MM.1S (cell line): ENCODE measurements at regions not wholly inside any gene's neighbourhood (a gene's known extent, or its start where the extent isn't known, plus 50 kb on each side); places are given as distances from the start of the nearest gene placed in this dataset.

Source experiments
- EZH2 ChIP-seq: fragments of 300-600 bp; sonication (generic); optimal IDR thresholded peaks from 2 replicates; pipeline ENCODE3; 2017; ENCODE audit warnings: low read depth, mild to moderate bottlenecking, antibody characterized with exemption, low read length, mixed read lengths
- EZH2phosphoT487 ChIP-seq: fragments of 300-600 bp; sonication (generic); IDR thresholded peaks from 2 replicates; pipeline ENCODE4 v1.6.1; 2018; ENCODE audit warnings: antibody characterized with exemption, low read length
- TF ChIP-seq, protein P1 (sequence below): fragments of 300-600 bp; sonication (generic); IDR thresholded peaks from 2 replicates; pipeline ENCODE4 v1.5.1; 2016; ENCODE audit warnings: antibody characterized with exemption, low read length, mixed read lengths

- TF ChIP-seq, protein P1, sequence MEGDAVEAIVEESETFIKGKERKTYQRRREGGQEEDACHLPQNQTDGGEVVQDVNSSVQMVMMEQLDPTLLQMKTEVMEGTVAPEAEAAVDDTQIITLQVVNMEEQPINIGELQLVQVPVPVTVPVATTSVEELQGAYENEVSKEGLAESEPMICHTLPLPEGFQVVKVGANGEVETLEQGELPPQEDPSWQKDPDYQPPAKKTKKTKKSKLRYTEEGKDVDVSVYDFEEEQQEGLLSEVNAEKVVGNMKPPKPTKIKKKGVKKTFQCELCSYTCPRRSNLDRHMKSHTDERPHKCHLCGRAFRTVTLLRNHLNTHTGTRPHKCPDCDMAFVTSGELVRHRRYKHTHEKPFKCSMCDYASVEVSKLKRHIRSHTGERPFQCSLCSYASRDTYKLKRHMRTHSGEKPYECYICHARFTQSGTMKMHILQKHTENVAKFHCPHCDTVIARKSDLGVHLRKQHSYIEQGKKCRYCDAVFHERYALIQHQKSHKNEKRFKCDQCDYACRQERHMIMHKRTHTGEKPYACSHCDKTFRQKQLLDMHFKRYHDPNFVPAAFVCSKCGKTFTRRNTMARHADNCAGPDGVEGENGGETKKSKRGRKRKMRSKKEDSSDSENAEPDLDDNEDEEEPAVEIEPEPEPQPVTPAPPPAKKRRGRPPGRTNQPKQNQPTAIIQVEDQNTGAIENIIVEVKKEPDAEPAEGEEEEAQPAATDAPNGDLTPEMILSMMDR = no peak
- TF ChIP-seq EZH2 = no peak
- no peak for TF ChIP-seq EZH2phosphoT487
Observed at GRCh38 chr4:19924761-19925160, 326.9 kb upstream of the SLIT2 start.
